Cerebellar nuclear complex (tissue), 1 donor: ENCODE measurements at regions not wholly inside any gene's neighbourhood (a gene's known extent, or its start where the extent isn't known, plus 50 kb on each side); places are given as distances from the start of the nearest gene placed in this dataset.

Source experiments
- DNase-seq, 2 experiments: peaks; one replicate each; lab custom pipeline; 2025; lab: John Stamatoyannopoulos, UW

DNA sequence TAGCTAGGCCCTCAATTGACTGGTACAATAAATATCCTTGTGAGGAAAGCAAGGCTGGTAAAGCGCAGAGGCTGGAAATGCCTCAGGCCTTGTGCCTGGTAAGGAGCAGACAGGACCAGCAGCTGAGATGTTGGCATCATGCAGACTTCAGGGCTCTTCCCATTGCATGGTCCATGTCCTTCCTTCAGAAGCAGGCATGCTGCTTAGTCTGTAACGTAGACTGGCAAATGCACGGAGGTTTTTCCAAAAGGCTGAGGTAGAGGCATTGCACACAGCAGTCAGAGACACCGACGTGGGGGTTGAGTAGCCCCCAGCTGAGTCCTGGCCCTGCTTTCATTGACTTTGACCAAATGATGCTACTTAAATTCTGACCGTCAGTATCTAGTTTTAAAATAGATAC lies 87.1 kb downstream of the ADRB2 start:
- DNase-seq, result no peak

DNA sequence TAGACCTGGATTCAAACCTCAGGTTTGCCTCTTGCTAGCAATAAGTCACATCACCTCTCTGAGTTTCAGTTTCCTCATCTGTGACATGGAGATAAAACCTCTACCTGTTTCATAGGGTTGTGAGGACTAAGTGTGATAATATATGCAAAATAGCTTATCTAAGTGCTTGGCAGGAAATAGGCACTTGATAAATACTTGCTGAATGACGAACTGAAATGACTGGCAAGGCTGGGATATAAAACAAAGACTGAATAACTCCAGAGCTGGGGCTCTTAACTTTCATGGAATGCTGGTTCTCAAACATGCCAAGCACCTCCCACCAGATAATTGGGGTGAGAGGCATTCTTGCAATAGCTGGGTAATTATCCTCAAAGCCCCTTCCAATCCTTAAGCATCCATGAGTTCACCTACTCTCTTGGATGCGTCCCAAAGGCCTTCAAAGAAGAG lies 87.6 kb downstream of the ADRB2 start:
- no peak for DNase-seq

DNA sequence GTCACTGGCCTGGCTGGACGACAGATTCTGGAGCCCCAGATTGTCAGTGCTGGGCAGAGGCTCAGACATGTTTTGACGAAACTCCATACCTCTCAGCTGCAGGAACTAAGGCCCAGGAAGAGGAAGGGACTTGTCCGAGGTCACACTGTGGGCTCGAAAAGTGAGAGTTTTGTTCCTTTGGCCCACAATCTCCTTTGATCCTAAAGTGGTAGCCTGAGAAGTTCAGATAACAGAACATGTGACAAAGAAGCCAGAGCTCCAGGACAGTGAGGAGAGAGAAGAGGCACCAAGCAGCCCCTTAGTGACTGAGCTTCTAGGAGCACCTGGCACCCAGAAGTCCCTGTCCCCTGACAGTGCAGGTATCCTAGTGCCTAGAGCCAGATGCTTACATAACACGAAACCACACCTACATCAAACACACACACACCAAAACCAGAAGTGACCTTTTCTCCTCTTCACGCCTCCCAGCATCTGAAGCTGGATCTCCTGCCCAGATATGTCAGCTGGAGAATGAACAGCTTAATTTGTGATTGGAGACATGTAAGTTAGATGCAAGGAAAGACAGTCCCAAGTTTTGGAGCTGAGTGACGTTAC lies 88.9 kb downstream of the ADRB2 start:
- no peak for DNase-seq

DNA sequence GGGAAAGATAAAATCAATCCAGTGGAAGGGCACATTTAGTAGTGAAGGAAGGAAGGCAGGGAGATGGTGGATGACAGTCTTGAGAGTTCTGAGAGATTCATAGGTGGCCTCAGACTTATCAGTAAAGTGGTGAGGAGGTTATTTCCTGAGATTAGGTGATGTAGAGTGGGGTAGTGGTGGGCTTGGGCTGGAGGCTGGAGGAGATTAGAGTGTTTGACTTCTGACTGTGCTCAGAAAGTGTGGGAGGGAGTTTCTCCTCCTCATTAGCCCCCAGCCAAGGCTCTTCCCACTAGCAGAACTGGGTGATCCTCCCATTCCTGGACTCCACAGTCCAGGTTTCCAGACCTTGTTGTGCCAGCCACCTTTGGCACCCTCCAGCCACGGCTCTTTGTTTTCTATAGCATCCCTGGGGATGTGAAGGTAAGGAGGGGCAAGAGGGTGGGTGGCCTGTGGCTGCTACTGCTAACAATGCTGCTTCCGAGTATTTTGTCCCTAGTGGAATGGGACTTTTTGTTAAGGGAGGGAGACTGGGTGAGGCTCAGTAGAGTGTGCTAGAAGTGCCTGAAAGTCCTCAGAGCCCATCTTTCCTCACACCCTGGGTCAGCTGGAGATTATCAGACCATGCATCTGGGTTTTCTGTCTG lies 94.4 kb downstream of the ADRB2 start:
- DNase-seq, result no peak

DNA sequence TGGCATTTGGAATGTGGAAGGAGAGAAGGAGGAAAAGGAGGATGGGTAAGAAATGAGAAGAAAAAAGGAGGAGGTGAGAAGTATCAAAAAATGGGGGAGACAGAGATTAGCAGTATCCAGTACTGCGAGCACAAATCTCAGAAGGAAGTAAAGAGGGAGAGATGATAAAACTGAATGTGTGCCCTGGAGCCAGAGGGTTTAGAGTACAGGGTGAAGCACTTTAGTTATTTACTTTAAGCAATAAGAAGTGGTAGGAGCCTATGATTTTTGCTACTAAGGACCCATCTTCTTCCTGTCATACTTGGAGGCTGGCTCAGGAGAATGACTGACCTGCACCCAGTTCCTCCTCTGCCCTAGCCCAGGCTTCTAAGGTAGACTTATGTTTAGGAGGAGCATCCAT lies 94.9 kb downstream of the ADRB2 start:
- DNase-seq, result no peak

DNA sequence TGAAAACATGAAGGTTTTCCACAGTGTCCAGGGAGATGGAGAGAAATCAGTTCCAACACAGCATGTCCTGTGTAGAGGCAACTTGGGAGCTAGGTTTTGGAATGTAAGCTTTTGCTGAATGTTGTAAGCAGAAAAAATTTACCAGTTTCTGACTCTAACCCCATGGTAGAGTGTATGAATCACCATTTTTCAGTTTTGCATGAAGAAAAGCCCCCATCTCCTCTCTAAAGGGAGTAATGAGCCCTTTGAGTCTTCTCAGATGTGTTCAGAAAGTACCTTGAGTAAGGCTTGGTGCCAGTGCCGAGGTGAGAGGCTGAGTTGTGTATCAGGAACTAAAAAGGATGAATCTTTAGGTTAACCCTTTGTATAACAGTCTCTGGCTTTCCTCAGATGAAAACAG lies 96.2 kb downstream of the ADRB2 start:
- DNase-seq, result no peak

DNA sequence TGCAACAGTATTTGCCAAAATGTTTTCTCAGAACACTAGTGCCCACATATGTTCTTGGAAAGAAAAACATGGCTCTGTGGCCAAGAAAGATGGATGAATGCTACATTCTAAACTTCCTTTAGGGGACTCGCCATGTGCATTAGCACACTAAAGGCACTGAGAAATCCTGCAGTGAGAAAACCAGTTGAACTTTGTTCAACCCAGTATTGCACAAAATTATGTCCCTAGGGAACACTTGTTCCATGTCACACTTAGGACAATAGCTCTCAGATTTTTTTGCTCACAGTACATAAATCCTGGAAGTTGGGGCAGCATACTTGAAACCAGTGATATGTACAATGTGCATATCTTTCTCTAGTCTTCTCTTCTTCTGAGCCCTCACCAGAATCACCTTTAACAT lies 96.6 kb downstream of the ADRB2 start:
- DNase-seq, result no peak

DNA sequence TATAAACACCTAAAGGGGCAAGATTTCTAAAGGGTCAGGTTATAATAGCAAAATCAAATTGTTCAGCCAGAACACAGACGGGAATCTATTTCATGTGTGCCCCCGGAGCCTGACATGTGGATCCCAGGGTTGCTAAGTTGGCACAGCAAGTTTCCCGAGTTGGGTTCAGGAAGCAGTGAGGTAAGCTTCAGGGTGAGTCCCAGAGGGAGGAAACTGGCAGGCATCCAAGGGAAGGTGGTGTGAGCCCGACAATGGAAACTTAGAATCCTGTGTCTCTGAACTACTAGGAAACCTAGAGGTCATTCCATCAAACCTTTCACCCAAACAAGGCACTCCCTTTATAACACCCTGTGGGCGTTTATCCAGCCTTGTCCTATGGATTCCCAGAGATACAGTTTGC lies 98.4 kb downstream of the ADRB2 start:
- no peak for DNase-seq

DNA sequence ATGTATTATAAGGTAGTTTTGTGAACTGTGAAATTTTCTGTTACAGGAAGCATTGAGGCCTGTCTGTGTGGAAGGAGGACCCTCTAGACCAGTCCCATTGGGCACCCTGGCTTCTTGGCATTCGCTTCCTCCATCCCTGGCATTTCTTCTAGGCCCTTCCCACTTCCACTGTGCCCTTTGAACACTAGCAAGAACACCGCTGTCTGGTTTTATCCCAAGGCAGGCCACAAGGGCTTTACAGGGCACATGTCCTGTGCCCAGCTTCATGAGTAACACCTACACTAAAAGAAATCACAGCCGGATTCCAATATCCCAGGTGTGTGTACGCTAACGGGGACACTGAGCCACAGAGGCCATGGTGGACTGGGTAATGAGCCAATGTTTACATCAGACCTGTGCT lies 99.8 kb downstream of the ADRB2 start:
- no peak for DNase-seq

DNA sequence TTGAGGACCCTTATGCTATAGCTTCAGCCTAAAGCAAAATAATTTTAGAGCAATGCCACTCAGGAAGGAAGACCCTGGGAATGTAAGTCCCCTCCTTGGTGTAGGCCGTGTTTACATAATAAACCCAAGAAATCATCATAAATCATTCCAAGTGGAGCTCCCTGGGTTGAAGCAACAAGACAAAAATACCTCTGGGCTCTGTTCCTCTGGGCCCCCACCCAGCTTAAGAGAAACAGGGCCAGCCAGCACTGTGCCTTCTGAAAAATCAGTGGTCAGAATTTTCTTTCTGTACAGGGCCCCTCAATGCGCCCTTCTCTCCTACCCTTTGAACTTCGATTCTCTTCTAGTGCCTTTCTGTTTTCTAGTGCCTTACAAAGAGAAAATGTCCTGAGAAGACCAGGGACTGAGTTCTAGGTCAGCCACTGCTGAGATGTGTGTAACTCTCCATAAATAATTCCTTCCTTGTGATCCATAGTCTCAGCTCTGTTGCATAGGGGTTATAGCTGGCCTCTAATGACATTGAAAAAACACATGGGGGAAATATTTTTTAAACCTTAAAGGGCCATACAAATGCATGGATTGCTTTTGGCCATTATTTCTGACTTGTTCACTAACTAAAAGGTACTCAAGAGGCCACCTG lies 101.0 kb downstream of the ADRB2 start:
- DNase-seq, result no peak

DNA sequence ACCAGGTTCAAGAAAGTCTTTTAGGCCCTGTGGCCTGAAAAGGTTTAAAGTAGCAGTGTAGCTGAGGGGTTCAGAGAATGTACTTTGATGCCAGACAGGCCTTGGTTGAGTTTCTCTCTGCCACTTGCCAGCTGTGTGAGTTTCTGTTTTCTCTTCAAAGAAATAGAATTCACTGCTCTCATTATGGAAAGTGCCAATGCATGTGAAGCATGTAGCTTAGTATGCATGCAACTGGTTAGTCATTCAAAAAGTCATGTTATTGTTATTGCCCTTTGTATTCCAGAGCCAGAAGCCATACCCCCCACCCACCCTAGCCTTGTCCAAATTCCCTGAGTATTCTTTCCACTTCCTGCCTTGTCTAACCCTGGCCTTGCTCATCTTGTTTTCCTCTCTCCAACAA lies 101.7 kb downstream of the ADRB2 start:
- no peak for DNase-seq

DNA sequence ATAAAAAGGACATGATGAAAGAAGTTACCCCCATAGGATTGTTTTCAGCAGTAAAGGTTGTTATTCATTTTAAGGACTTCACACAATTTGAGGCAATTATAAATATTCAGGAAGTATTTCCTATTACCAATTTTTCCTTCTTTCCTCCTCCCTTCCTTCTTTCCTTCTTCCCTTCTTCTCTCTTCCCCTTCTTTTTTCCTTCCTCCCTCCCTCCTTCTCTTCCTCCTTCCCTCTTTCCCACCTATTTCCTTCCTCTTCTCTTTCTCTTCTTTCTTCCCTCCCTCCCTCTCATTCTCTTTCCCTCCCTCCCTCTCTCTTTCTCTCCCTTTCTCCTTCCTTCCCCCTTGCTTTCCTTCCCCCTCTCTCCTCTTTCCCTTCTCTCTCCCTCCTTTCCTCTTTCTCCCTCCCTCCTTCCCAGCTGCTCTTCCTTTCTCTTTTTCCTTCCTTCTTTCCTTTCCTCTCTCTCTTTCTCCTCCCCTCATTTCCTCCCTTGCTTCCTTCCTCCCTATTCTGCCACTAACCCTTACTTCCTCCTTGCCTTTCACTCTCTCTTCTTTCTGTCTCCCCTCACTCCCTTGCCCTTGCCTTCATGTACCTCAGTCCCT lies 105.1 kb downstream of the ADRB2 start:
- DNase-seq, result no peak

DNA sequence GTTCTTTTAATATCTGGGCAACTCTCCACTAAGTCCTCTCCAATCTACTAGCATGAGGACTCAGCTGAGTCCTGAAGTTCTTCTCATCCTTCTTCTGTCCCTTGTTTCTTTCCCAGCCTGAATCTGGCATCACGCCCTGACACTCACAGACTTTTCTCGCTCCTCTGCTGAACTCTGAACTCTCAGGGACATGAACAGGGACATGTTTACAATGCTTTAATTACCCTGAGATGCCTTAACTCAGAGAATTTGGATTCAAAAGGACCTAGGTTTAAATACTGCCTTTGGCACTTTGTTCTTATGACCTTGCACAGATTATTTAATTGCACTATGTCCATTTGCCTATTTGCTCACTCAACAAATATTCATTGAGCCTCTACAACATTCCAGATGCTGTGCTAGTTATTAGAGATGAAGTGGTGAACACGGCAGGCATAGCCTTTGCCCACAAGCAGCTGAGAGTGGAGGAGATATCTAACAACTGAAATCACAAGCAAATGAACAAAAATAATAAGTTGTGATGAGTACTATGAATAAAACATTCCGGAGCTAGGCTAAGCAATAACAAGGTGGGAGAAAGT lies 106.0 kb downstream of the ADRB2 start:
- DNase-seq, result no peak

DNA sequence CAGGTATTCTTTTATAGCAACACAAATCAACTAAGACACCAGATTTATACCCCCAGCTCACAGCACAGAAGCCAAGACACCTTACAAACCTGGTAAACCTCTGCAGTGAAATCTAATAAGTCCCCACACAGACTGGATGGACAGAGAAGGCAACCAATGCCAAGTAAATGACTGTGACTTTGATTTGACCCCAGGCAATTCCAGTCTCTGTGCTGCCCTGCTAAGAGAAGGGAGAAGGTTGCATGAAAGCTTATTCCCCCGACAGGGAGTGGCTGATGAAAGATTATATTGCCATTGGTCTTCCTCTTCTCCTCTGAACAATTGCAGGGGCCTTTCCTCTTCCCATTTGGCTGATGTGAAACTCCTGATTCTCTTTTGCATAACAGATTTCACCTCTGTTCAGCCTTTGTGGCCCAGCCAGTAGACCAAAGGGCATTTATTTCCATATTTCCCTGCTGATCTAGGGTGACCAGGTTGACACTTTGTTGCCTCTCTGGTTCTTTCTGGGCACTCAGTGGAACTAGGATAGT lies 107.6 kb downstream of the ADRB2 start:
- DNase-seq, result no peak

DNA sequence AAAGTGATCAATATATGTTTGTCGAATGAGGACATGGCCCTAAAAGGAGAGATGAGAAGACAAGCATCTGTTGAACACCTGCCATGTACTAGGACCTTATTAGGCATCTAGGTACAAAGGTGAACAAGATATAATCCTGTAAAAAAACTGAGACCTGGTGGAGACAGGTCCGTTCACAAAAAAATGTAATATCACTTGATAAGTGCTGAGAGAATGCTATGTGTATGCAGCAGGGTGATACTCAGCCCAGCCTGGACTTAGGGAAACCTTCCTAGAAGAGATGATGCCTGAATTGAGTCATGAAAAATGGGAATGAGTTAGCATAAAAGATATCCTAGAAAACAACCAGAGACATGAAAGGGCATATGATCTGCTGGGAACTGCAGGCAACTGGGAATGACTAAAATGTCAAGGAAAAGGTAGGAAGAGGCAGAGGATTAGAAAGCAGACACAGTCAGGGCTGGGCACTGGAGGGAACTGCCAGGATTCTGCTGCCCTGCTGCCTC lies 108.5 kb downstream of the ADRB2 start:
- no peak for DNase-seq

DNA sequence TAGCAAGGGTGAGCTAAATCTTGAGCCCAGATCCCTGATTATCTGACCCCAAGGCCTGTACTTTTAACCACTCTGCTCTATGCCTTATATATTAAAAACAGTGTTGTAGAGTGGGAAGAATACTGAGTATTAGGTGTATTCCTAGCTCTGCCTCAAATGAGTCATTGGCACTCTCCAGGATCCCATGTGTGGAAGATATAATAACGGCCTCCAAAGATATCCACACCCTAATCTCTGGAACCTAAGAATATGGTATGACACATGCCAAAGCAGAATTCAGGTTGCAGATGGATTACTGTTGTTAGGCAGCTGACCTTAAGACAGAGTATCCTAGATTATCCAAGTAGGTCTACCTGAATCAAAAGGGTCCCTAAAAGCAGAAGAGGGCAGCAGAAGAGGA lies 110.8 kb downstream of the ADRB2 start:
- DNase-seq, result no peak

DNA sequence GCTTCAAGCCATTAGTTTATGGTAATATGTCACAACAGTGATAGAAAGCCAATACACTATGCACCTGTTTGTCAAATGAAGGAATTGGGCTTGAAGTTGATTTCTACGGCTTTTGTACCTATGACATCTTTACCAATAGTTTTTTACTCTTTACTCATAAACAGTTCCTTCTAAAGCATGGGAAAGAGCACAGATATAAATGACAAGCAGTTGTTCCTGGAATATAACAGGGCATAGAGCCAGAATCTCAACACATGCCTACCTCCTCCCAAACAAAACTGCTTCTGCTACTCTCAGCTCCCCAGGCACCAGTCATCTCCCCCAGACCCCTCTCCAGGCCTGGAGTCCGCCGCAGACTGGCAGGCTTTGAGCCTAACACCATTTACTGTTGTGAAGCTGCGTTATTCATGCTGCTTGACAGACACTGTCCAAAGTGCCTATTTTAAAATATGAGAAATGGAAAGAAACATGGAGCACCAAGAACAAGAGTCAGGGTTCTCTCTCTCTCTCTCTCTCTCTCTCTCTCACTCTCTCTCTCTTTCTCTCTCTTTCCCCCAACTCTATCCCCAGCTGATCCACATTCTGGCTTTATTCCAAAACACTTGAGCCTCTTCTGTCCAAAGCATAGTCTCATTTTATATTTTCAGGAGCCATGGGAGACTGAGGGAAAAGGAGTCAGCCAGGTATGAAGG lies 111.6 kb downstream of the ADRB2 start:
- no peak for DNase-seq

DNA sequence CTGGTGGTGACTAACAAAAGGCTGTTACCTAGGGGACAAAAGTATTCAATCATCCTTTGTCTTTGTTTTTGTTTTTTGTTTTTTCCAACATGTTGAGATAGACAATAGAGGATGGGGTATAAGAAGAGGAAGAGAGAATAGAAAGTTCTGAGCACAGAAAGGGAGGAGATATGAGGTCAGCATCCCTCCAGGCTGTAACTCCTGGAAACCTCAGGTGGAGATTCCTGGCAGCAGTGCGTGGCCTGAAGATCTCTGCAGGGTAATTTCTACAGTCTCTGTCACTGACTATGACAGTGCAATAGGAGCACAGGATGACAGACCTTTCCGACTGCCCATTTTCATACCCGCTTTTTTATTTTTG lies 112.1 kb downstream of the ADRB2 start:
- no peak for DNase-seq

DNA sequence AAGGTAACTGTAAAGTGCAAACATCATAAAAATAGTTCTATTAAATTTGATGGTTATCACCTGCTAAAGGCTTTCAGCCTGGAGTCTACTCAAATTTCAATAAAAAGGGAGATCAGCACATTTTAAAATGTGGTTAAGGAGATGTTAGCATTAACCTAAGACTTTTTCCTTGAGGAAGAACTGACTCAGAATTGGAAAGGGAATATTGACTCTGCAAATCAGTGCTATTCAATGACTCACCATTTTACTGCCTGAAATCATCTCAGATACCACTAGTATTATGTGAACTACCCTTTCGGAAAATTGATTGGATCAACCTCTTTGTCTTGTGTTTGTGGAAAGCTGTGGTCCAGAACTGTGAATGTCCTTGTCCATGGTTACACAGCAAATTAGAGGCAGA lies 113.3 kb downstream of the ADRB2 start:
- DNase-seq, result no peak

DNA sequence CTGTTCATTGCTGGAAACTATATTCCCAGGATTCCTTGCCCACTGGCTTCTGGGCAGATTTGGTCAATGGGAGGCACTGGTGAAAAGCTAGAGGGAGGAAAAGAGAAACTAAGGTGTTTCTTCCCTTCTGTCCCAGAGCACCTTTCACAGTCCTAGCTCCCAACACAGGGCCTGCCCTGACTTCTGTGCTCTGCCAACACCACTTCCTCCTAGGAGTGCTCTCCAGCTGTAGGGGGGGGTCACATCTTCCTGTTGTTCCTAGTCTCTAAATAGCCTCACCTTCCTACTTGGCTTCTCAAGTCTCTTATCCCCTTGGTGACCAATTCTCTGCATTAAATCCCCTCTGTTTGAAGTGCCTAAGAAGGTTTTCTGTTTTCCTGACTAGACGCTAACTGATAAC lies 115.4 kb downstream of the ADRB2 start:
- DNase-seq, result no peak

DNA sequence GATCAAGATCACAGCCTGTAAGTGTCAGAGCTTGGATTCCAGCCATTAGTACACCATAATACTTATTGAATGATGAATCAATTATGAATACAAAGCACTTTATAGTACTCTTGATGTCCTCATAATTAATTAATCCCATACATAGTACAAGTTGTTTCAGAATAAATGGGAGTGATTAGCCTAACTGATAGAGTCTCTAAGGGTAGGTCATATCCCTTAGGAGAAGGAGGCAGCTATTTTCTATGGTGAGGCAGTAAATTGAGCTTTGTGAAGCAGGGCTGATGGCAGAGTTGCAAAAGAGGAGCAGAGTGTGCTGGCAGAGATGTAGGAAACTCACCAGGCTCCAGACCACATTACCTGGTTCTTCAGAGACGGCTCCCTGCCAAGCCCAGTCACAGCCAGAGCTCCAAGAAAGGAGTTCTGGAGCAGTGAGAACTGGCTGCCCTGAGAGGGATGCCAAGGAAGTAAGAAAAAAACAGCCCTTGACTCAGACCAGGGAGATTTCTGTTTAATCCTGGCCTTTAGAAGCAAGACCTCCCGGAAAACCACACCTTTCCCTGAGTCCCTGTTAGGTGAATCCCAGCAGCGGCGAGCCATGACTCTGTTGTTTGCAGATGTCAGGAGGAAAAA lies 112.9 kb downstream of the SH3TC2 start:
- peak; percentile 73 to 74 for DNase-seq
